Stimulated activated CD8-positive, alpha-beta memory T cell treated with anti-CD3 and anti-CD28 coated beads, Interleukin-7, amount 100 ng/mL, for 1 hour (primary cell): ENCODE measurements at regions not wholly inside any gene's neighbourhood (a gene's known extent, or its start where the extent isn't known, plus 50 kb on each side); places are given as distances from the start of the nearest gene placed in this dataset.
"Not testable (repeated sequence)": the region's sequence is repeated elsewhere in the genome, so short reads cannot be mapped to it uniquely, and the experiment has no call there.

ENCODE experiments used
- DNase-seq, 2 donors: peaks; one replicate each; pipeline ENCODE4 v3.0.0-alpha.2; 2020; ENCODE audit warnings: low read depth in 2 of 2

- DNase-seq, result no peak
Observed at GRCh38 chr15:54841701-54842305, 354.9 kb downstream of the RSL24D1 start.

- DNase-seq, result no peak
Observed at GRCh38 chr15:54840621-54841398, 355.9 kb downstream of the RSL24D1 start.

GRCh38 chr15:54839379-54839778 is 357.4 kb downstream of the RSL24D1 start:
- no peak for DNase-seq

- DNase-seq, result no peak
Observed at GRCh38 chr15:54836052-54836795, 360.5 kb downstream of the RSL24D1 start.

- DNase-seq, result no peak
Observed at GRCh38 chr15:54829821-54830220, 366.9 kb downstream of the RSL24D1 start.

- no peak for DNase-seq
Observed at GRCh38 chr15:54820811-54821210, 375.9 kb downstream of the RSL24D1 start.

GRCh38 chr15:54820098-54820497 is 376.6 kb downstream of the RSL24D1 start:
- DNase-seq, result no peak

GRCh38 chr15:54816401-54816800 is 380.3 kb downstream of the RSL24D1 start:
- no peak for DNase-seq

GRCh38 chr15:54815556-54815955 is 381.2 kb downstream of the RSL24D1 start:
- no peak for DNase-seq

GRCh38 chr15:54812383-54812782 is 384.4 kb downstream of the RSL24D1 start:
- no peak for DNase-seq

- no peak for DNase-seq
Observed at GRCh38 chr15:54810496-54810895, 386.2 kb downstream of the RSL24D1 start.

GRCh38 chr15:54810031-54810430 is 386.7 kb downstream of the RSL24D1 start:
- no peak for DNase-seq

GRCh38 chr15:54808321-54808720 is 388.4 kb downstream of the RSL24D1 start:
- DNase-seq, result no peak

- DNase-seq, result no peak
Observed at GRCh38 chr15:54803987-54804386, 392.8 kb downstream of the RSL24D1 start.

- DNase-seq, result no peak
Observed at GRCh38 chr15:54803134-54803808, 393.5 kb downstream of the RSL24D1 start.

GRCh38 chr15:54792526-54792925 is 404.2 kb downstream of the RSL24D1 start:
- DNase-seq, result no peak

GRCh38 chr15:54790693-54791092 is 406.0 kb downstream of the RSL24D1 start:
- no peak for DNase-seq

GRCh38 chr15:54789376-54789775 is 407.4 kb downstream of the RSL24D1 start:
- no peak for DNase-seq

- not testable (repeated sequence) for DNase-seq
Observed at GRCh38 chr15:54781220-54781619, 415.5 kb downstream of the RSL24D1 start.

GRCh38 chr15:54779271-54779670 is 417.5 kb downstream of the RSL24D1 start:
- no peak for DNase-seq

- DNase-seq, result no peak
Observed at GRCh38 chr15:54776410-54776809, 420.3 kb downstream of the RSL24D1 start.

GRCh38 chr15:54772663-54773062 is 424.1 kb downstream of the RSL24D1 start:
- DNase-seq, result no peak
